Ishikawa (cell line): ENCODE measurements at regions not wholly inside any gene's neighbourhood (a gene's known extent, or its start where the extent isn't known, plus 50 kb on each side); places are given as distances from the start of the nearest gene placed in this dataset.

Source experiments
- CEBPB ChIP-seq: IDR thresholded peaks from 2 replicates; pipeline ENCODE4 v1.6.1; 2012
- CREB1 ChIP-seq: IDR thresholded peaks from 2 replicates; pipeline ENCODE4 v1.6.1; 2012; ENCODE audit warnings: low read depth
- EGR1 ChIP-seq: IDR thresholded peaks from 2 replicates; pipeline ENCODE4 v1.6.1; 2012
- EP300 ChIP-seq: IDR thresholded peaks from 2 replicates; pipeline ENCODE4 v1.6.1; 2012; ENCODE audit warnings: borderline replicate concordance
- FOXM1 ChIP-seq: IDR thresholded peaks from 2 replicates; pipeline ENCODE4 v1.6.1; 2012; ENCODE audit warnings: low read depth, borderline replicate concordance
- MAX ChIP-seq: IDR thresholded peaks from 2 replicates; pipeline ENCODE4 v1.6.1; 2012
- NFIC ChIP-seq: IDR thresholded peaks from 2 replicates; pipeline ENCODE4 v1.6.1; 2012
- RAD21 ChIP-seq: IDR thresholded peaks from 2 replicates; pipeline ENCODE4 v1.6.1; 2012; ENCODE audit warnings: low read depth
- TAF1 ChIP-seq: IDR thresholded peaks from 2 replicates; pipeline ENCODE4 v1.6.1; 2012; ENCODE audit warnings: low read depth, mild to moderate bottlenecking
- TCF12 ChIP-seq: IDR thresholded peaks from 2 replicates; pipeline ENCODE4 v1.6.1; 2012; ENCODE audit warnings: low read depth
- TEAD4 ChIP-seq: IDR thresholded peaks from 2 replicates; pipeline ENCODE4 v1.6.1; 2012
- YY1 ChIP-seq: IDR thresholded peaks from 2 replicates; pipeline ENCODE4 v1.6.1; 2012; ENCODE audit warnings: low read depth
- ZBTB7A ChIP-seq: IDR thresholded peaks from 2 replicates; pipeline ENCODE4 v1.6.1; 2012; ENCODE audit warnings: low read depth
- TF ChIP-seq, protein P1 (sequence below): IDR thresholded peaks from 2 replicates; pipeline ENCODE4 v1.6.1; 2012; ENCODE audit warnings: low read depth, mild to moderate bottlenecking

DNA sequence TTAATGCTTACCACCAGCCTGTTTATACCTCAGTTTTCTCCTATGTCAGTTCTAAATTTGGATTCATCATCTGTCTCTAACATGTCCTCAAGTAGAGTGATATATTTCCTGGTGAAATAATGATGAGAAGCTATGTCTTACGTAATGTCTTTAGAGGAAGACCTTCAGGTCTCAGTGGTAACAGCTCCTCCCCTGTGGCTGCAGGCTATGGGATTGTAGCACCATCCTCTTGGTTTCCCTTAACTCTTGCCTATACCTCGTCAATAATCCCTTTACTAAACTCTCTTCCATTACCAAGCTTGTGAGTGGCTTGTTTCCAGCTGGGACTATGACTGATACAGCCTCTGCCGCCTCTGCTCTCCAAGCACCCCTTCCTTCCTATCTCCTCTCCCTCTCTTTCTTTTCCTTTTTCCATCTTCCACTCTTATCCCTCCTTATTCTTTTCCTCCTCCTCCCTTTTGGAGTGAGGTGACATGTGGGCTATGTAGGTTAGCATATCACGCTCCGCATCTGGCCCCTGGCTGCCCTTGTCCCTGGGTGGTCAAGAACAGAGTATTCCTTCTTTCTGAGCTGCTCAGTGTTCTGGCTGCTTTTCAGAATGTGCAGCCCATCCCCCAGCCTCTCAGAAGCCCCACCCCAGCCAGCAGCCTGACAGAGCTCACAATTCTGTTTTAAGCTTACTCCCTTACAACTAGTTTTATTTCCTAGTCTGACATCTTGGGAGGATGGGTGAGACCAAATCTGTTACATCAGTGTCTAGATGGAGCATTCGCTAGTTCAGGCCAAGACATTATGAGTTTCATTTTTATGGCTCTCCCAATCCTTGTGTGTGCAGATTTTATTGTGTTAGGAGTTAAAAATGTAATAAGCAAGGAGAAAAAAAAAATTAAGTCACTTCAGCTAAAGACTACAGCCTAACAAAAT lies 75.0 kb upstream of the RNU6-1 start:
- TF ChIP-seq, protein P1, sequence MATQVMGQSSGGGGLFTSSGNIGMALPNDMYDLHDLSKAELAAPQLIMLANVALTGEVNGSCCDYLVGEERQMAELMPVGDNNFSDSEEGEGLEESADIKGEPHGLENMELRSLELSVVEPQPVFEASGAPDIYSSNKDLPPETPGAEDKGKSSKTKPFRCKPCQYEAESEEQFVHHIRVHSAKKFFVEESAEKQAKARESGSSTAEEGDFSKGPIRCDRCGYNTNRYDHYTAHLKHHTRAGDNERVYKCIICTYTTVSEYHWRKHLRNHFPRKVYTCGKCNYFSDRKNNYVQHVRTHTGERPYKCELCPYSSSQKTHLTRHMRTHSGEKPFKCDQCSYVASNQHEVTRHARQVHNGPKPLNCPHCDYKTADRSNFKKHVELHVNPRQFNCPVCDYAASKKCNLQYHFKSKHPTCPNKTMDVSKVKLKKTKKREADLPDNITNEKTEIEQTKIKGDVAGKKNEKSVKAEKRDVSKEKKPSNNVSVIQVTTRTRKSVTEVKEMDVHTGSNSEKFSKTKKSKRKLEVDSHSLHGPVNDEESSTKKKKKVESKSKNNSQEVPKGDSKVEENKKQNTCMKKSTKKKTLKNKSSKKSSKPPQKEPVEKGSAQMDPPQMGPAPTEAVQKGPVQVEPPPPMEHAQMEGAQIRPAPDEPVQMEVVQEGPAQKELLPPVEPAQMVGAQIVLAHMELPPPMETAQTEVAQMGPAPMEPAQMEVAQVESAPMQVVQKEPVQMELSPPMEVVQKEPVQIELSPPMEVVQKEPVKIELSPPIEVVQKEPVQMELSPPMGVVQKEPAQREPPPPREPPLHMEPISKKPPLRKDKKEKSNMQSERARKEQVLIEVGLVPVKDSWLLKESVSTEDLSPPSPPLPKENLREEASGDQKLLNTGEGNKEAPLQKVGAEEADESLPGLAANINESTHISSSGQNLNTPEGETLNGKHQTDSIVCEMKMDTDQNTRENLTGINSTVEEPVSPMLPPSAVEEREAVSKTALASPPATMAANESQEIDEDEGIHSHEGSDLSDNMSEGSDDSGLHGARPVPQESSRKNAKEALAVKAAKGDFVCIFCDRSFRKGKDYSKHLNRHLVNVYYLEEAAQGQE = no peak
- TF ChIP-seq RAD21 (no peak), YY1 (no peak), TAF1 (no peak), EP300 (no peak), MAX (no peak), CREB1 (no peak), TCF12 (no peak), CEBPB (no peak), EGR1 (no peak), FOXM1 (no peak), ZBTB7A (no peak), TEAD4 (no peak), NFIC (no peak)
